ENCODE measurements at regions not wholly inside any gene's neighbourhood (a gene's known extent, or its start where the extent isn't known, plus 50 kb on each side); places are given as distances from the start of the nearest gene placed in this dataset.

- TF ChIP-seq ZNF496 (CRISPR knock-in tag; IDR thresholded peaks at IDR 0.05; ENCODE audit: insufficient replicate concordance) (no peak), NAIF1 (CRISPR knock-in tag; IDR thresholded peaks at IDR 0.05; ENCODE audit: borderline replicate concordance) (no peak), POGK (CRISPR knock-in tag; conservative IDR thresholded peaks at IDR 0.05) (0 out of 2 replicates have a peak, but pooled peaks have one; percentile 20), SALL1 (CRISPR knock-in tag; IDR thresholded peaks at IDR 0.05) (peak; percentile 88), RFXANK (CRISPR knock-in tag; IDR thresholded peaks at IDR 0.05) (no peak), TEAD3 (CRISPR knock-in tag; optimal IDR thresholded peaks at IDR 0.05; ENCODE audit: borderline replicate concordance) (peak; percentile 83), ZFP36L1 (CRISPR knock-in tag; IDR thresholded peaks at IDR 0.05) (no peak), NCOA5 (CRISPR knock-in tag; IDR thresholded peaks at IDR 0.05) (no peak), ZNF570 (CRISPR knock-in tag; IDR thresholded peaks at IDR 0.05; ENCODE audit: borderline replicate concordance) (no peak), ZNF839 (CRISPR knock-in tag; IDR thresholded peaks at IDR 0.05; ENCODE audit: borderline replicate concordance) (no peak), ZSCAN12 (CRISPR knock-in tag; IDR thresholded peaks at IDR 0.05) (no peak), ZNF766 (CRISPR knock-in tag; IDR thresholded peaks at IDR 0.05; ENCODE audit: borderline replicate concordance) (no peak), KDM3A (CRISPR knock-in tag; IDR thresholded peaks at IDR 0.05; ENCODE audit: low read depth) (no peak), MTF1 (CRISPR knock-in tag; IDR thresholded peaks at IDR 0.05) (no peak), NCOR1 (IDR thresholded peaks at IDR 0.05; ENCODE audit: borderline replicate concordance, low read length) (peak; percentile 44; the same call in 1 of the 2 replicates), MTA3 (CRISPR knock-in tag; IDR thresholded peaks at IDR 0.05) (no peak), ZNF790 (CRISPR knock-in tag; IDR thresholded peaks at IDR 0.05; ENCODE audit: borderline replicate concordance) (no peak), ZNF737 (CRISPR knock-in tag; IDR thresholded peaks at IDR 0.05; ENCODE audit: borderline replicate concordance) (no peak), ZBTB1 (CRISPR knock-in tag; IDR thresholded peaks at IDR 0.05; ENCODE audit: borderline replicate concordance) (no peak), CEBPG (CRISPR knock-in tag; IDR thresholded peaks at IDR 0.05) (no peak), CBX1 (IDR thresholded peaks at IDR 0.05; ENCODE audit: low read depth) (no peak), GABPB1 (CRISPR knock-in tag; IDR thresholded peaks at IDR 0.05) (no peak), MBNL3 (CRISPR knock-in tag; conservative IDR thresholded peaks at IDR 0.05) (no peak), HNF4A (CRISPR knock-in tag; IDR thresholded peaks at IDR 0.05) (peak; percentile 91), KLF12 (CRISPR knock-in tag; IDR thresholded peaks at IDR 0.05; ENCODE audit: borderline replicate concordance) (no peak)
- TF ChIP-seq, protein P1, sequence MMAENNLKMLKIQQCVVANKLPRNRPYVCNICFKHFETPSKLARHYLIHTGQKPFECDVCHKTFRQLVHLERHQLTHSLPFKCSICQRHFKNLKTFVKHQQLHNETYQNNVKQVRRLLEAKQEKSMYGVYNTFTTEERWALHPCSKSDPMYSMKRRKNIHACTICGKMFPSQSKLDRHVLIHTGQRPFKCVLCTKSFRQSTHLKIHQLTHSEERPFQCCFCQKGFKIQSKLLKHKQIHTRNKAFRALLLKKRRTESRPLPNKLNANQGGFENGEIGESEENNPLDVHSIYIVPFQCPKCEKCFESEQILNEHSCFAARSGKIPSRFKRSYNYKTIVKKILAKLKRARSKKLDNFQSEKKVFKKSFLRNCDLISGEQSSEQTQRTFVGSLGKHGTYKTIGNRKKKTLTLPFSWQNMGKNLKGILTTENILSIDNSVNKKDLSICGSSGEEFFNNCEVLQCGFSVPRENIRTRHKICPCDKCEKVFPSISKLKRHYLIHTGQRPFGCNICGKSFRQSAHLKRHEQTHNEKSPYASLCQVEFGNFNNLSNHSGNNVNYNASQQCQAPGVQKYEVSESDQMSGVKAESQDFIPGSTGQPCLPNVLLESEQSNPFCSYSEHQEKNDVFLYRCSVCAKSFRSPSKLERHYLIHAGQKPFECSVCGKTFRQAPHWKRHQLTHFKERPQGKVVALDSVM (CRISPR knock-in tag; IDR thresholded peaks at IDR 0.05): no peak
- TF ChIP-seq, protein P2, sequence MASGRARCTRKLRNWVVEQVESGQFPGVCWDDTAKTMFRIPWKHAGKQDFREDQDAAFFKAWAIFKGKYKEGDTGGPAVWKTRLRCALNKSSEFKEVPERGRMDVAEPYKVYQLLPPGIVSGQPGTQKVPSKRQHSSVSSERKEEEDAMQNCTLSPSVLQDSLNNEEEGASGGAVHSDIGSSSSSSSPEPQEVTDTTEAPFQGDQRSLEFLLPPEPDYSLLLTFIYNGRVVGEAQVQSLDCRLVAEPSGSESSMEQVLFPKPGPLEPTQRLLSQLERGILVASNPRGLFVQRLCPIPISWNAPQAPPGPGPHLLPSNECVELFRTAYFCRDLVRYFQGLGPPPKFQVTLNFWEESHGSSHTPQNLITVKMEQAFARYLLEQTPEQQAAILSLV (CRISPR knock-in tag; IDR thresholded peaks at IDR 0.05; ENCODE audit: borderline replicate concordance): 0 out of 2 replicates have a peak, but pooled peaks have one; percentile 42
Observed at GRCh38 chr9:14967450-14968321, 57.5 kb upstream of the FREM1 start (continued).

Measured in HepG2 (cell line).